Fibroblast of mammary gland (primary cell): ENCODE measurements at regions not wholly inside any gene's neighbourhood (a gene's known extent, or its start where the extent isn't known, plus 50 kb on each side); places are given as distances from the start of the nearest gene placed in this dataset.
A peak's percentile ranks its signal among the peaks of the same experiment; 100 is the strongest.

Experiments used
- DNase-seq: peaks from one replicate; pipeline ENCODE4 v3.0.0-alpha.2; 2010; ENCODE audit warnings: low read depth
- H3K4me3 ChIP-seq: 2 replicates; pipeline ENCODE4 v1.5.1; 2011; ENCODE audit warnings: low read depth, mild to moderate bottlenecking, low read length, moderate library complexity; ENCODE audit not compliant: control insufficient read depth
- TF ChIP-seq, protein P1 (sequence below): conservative IDR thresholded peaks from 2 replicates; pipeline ENCODE4 v1.5.1; 2011; ENCODE audit warnings: low read depth, low read length, inconsistent platforms; ENCODE audit not compliant: control insufficient read depth, insufficient read depth

DNA sequence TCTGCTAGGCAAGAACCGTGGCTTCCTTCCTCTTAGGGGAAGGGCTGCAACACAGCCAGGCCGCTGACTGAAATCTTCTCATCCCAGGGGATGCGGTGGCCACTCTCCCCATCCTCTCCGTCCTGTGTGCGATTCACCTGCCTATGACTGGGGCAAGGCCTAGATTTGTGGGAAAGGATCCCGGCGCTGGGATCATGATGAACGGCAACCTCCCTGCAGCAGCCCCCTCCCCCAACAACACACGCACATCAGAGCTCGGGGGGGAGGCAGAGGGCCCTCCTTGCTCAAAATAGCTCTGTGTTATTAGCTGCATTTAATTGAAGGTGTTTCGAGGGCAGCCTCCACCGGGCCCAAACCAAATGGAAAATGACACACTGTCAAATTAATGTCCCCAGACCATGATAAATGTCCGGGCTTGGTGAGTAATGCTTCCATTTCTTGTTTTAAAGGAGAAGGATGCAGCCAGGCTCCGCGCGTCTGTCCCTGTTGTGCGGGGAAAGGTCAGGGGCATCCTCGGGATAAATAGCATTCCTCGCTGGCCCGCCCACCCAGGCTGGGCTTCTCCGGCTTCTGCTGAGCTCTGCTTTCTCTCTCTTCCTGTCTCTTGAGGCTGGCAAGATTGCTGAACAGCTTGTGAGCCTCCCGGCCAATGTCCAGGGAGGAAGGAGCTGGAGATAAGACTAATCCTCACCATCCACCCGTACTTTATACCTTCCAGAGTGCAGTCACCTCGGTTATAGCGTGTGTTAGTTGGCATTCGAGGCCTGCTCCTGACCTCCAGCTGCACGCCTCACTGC, 56.4 kb upstream of the TLE3 start:
- H3K4me3 ChIP-seq = no peak overlapping the region
- DNase-seq = no peak
- TF ChIP-seq, protein P1, sequence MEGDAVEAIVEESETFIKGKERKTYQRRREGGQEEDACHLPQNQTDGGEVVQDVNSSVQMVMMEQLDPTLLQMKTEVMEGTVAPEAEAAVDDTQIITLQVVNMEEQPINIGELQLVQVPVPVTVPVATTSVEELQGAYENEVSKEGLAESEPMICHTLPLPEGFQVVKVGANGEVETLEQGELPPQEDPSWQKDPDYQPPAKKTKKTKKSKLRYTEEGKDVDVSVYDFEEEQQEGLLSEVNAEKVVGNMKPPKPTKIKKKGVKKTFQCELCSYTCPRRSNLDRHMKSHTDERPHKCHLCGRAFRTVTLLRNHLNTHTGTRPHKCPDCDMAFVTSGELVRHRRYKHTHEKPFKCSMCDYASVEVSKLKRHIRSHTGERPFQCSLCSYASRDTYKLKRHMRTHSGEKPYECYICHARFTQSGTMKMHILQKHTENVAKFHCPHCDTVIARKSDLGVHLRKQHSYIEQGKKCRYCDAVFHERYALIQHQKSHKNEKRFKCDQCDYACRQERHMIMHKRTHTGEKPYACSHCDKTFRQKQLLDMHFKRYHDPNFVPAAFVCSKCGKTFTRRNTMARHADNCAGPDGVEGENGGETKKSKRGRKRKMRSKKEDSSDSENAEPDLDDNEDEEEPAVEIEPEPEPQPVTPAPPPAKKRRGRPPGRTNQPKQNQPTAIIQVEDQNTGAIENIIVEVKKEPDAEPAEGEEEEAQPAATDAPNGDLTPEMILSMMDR = no peak

DNA sequence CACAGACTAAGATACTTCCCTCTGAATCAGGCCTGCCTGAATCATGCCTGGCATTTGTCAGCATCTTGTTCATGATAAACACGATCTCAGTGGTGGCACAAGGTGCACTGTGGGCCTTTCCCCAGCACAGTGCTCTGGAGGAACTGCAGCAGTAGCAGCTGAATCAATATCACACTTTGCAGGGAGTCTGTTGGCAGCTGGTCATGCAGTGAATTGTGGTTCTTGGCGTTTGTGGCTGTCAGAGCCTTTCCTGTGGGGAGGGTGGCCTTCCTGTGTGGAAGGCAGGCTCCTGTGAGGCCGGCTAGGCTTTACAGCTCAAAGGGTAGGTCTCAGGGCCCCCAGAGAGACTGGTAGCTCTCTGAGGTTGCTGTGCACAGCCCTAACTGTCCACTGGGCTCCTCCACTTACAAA, 54.4 kb upstream of the TLE3 start:
- no peak overlapping the region for H3K4me3 ChIP-seq

DNA sequence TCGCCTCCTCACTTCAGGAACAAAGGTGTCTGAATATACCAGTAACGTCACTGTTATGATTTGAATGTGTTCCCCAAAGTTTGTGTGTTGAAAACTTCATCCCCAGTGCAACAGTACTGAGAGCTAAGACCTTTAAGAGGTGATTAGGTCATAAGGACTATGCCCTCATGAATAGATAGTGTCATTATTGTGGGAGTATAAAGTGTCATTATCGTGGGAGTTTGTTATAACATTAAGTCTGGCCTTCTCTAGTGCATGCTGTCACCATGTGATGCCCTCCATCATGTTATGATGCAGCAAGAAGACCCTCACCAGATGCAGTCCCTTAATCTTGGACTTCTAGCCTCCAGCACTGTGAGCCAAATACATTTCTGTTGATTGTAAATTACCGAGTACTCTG, 53.7 kb upstream of the TLE3 start:
- DNase-seq = no peak
- TF ChIP-seq, protein P1 = no peak
- no peak overlapping the region for H3K4me3 ChIP-seq

More for the DNA sequence above, 54.4 kb upstream of the TLE3 start:
- DNase-seq = no peak
- TF ChIP-seq, protein P1 = no peak

DNA sequence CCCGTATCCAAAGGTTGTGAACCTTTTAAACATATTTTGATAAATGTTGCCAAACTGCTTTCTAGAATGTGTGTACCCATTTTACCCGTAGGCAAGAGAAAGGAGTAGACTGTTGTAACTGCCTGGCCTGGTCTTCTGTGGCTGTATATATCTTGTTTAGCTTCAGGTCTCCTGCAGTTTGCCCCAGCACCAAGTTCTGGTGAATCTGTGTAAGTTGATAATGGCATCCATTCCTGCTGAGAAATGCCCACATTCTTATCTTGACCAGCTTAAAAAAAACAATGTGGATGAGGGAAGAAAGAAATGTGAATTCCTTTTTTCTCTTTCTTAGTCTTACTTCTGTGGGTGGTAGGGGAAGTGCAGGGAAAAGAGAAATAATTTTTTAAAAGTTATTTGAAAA, 53.3 kb upstream of the TLE3 start:
- DNase-seq = no peak
- TF ChIP-seq, protein P1 = no peak
- H3K4me3 ChIP-seq = no peak overlapping the region

DNA sequence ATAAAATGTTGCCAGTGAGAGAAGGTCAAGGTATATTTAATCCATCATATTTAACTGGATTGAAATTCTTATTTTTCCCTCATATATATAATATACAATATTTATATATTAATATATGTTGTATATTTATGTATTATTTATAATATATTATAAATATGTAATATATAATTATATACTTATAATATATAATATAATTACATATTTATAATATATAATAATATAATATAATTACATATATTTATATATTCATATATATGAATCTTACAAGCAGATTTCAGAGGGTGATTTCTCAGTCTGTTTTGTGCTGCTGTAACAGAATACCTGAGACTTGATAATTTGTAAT, 52.7 kb upstream of the TLE3 start:
- TF ChIP-seq, protein P1 = no peak
- H3K4me3 ChIP-seq = no peak overlapping the region
- no peak for DNase-seq

DNA sequence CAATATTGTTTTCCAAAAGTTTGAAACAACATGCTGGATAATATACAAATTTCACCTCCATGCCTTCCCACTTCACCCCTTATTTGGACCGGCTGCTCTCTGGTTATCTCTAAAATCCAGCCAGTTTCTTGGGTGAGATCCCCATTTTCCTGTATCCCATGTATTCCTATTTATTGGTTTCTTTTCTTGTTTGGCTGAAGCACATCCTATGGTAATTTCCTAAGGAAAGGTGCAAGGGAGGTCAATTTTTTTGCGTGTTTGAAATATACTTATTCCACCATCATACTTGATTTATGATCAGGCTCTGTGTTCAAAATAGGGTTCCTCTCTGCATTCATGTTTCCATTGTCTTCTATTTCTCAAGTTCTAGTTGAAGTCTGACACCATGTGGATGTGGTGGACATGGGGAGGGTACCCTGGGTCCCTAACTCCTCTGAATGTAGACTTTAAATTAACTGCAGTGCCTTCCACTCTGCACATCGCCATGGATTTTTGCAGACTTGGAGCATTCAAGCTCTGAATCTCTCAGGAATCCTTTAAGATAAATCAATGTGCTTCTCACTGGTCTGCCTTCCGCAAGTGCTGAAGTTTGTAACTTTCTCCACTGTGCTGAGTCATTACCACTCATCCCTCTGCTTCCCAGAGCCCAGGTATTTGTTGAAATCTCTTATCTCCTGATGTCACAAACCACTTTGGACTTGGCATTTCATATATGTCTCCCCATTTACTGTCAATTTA, 52.1 kb upstream of the TLE3 start:
- H3K4me3 ChIP-seq = no peak overlapping the region
- peak; percentile 62 for DNase-seq
- TF ChIP-seq, protein P1 = no peak
